ENCODE measurements at regions not wholly inside any gene's neighbourhood (a gene's known extent, or its start where the extent isn't known, plus 50 kb on each side); places are given as distances from the start of the nearest gene placed in this dataset.
"Not testable (repeated sequence)": the region's sequence is repeated elsewhere in the genome, so short reads cannot be mapped to it uniquely, and the experiment has no call there.

- H3K4me3 ChIP-seq, result no peak overlapping the region
- DNase-seq (peak in 2 of 6 donors; percentile 2 to 36), FAIRE-seq (peak; percentile 37), ATAC-seq (peak; percentile 71 to 90 (median 85))
- H3K9me3 ChIP-seq, result no peaks in the 10 kb centered on the region
- WGBS, 2 donors, result 20 to 30% methylated on average over 15 of the region's 15 CpGs
- H3K4me1 ChIP-seq, result no peaks in the 10 kb centered on the region
- intact Hi-C loops (cut with DNase I), result no loop called here
- H3K36me3 ChIP-seq, result no peaks in the 10 kb centered on the region
- no peak overlapping the region for H3K27ac ChIP-seq
- TF ChIP-seq CTCF (IDR thresholded peaks at IDR 0.05), result peak; percentile 19 to 69 (median 56)
- H3K27me3 ChIP-seq, result peaks cover 0 to 13% (median 0%) of the 10 kb centered on the region in 4 donors
Observed at GRCh38 chrX:52574416-52575275, 57.8 kb upstream of the XAGE1B start.

GRCh38 chrX:52568146-52568545 is 51.3 kb upstream of the XAGE1B start:
- ATAC-seq; H3K4me3 ChIP-seq; intact Hi-C loops (cut with DNase I); H3K9me3 ChIP-seq; H3K4me1 ChIP-seq; H3K27ac ChIP-seq; H3K36me3 ChIP-seq; FAIRE-seq; DNase-seq: not testable (repeated sequence)
- 45 to 50% methylated on average over 9 of the region's 12 CpGs for WGBS, 2 donors
- H3K27me3 ChIP-seq, result peaks cover 0 to 14% (median 0%) of the 10 kb centered on the region in 4 donors

Measured in pancreas (tissue), 10 donors.